GM10248 (cell line): ENCODE measurements at regions not wholly inside any gene's neighbourhood (a gene's known extent, or its start where the extent isn't known, plus 50 kb on each side); places are given as distances from the start of the nearest gene placed in this dataset.

Source experiments
- CTCF ChIA-PET: fragments of 300-600 bp; sonication (Branson Sonifier 250); formaldehyde crosslinking; extraction: SDS; loops from one replicate; lab custom pipeline; 2021; ENCODE audit warnings: antibody characterized with exemption; lab: Yijun Ruan, JAX
- POLR2A ChIA-PET: fragments of 350-650 bp; sonication (Branson Sonifier 250); formaldehyde crosslinking; extraction: SDS; loops from one replicate; lab custom pipeline; 2020; ENCODE audit warnings: antibody characterized with exemption; lab: Yijun Ruan, JAX
- DNase-seq: peaks from one replicate; pipeline ENCODE4 v3.0.0; 2012; ENCODE audit errors: extremely low spot score
- CTCF ChIP-seq: IDR thresholded peaks from 2 replicates; pipeline ENCODE4 v1.5.1; 2012; ENCODE audit warnings: mild to moderate bottlenecking, low read depth; ENCODE audit errors: extremely low read depth, missing control alignments, control extremely low read depth

GRCh38 chr16:65769776-65770438 lies 596.6 kb upstream of the CDH5 start:
- no peak for TF ChIP-seq CTCF
- ChIA-PET POLR2A (no interaction called here), CTCF (no interaction called here)
- no peak for DNase-seq

- TF ChIP-seq CTCF, result no peak
- CTCF ChIA-PET, result no interaction called here
- no peak for DNase-seq
- POLR2A ChIA-PET, result no interaction called here
Observed at GRCh38 chr16:65769055-65769465, 597.4 kb upstream of the CDH5 start.

GRCh38 chr16:65767125-65767524 lies 599.4 kb upstream of the CDH5 start:
- no peak for TF ChIP-seq CTCF
- POLR2A ChIA-PET, result no interaction called here
- no peak for DNase-seq
- CTCF ChIA-PET, result interaction anchor here (0.9 kb wide), 1 partner anchor 9 kb away, joined by 3 read pairs; no protein-coding TSS in a partner anchor

GRCh38 chr16:65763640-65764305 lies 602.7 kb upstream of the CDH5 start:
- no peak for TF ChIP-seq CTCF
- CTCF ChIA-PET, result no interaction called here
- POLR2A ChIA-PET, result no interaction called here
- DNase-seq, result no peak

GRCh38 chr16:65760874-65761273 lies 605.6 kb upstream of the CDH5 start:
- CTCF ChIA-PET, result interaction anchor here (1.2 kb wide), 1 partner anchor 27 kb away, joined by 3 read pairs; no protein-coding TSS in a partner anchor
- POLR2A ChIA-PET, result no interaction called here
- TF ChIP-seq CTCF, result no peak
- DNase-seq, result no peak

- POLR2A ChIA-PET, result no interaction called here
- CTCF ChIA-PET, result interaction anchor here (1.4 to 1.5 kb wide), 2 partner anchors 8 to 12 kb away, joined by 3 read pairs; no protein-coding TSS in a partner anchor
- no peak for TF ChIP-seq CTCF
- DNase-seq, result no peak
Observed at GRCh38 chr16:65758620-65759019, 607.9 kb upstream of the CDH5 start.
